Dendritic cell treated with granulocyte-macrophage colony-stimulating factor and Interleukin-4, amounts not matched to agents 40 ng/mL and 50 ng/mL, for 4 days (primary cell): ENCODE measurements at regions not wholly inside any gene's neighbourhood (a gene's known extent, or its start where the extent isn't known, plus 50 kb on each side); places are given as distances from the start of the nearest gene placed in this dataset.

ENCODE experiments used
- H3K27ac Mint-ChIP-seq: one replicate; pipeline ENCODE4 v1.8.0; 2022; ENCODE audit warnings: mild to moderate bottlenecking, mixed read lengths
- H3K27me3 Mint-ChIP-seq: one replicate; pipeline ENCODE4 v1.8.0; 2022; ENCODE audit warnings: mild to moderate bottlenecking, mixed read lengths
- H3K36me3 Mint-ChIP-seq: one replicate; pipeline ENCODE4 v1.8.0; 2022; ENCODE audit warnings: low read depth, mixed read lengths
- H3K4me1 Mint-ChIP-seq: one replicate; pipeline ENCODE4 v1.8.0; 2022; ENCODE audit warnings: low read depth, mixed read lengths
- H3K4me3 Mint-ChIP-seq: one replicate; pipeline ENCODE4 v1.8.0; 2022; ENCODE audit warnings: mild to moderate bottlenecking, moderate library complexity, mixed read lengths
- H3K9me3 Mint-ChIP-seq: one replicate; pipeline ENCODE4 v1.8.0; 2022; ENCODE audit warnings: mixed read lengths
- intact Hi-C: fragments of 100-400 bp; cut with micrococcal nuclease; formaldehyde crosslinking; loops from one replicate; pipeline ENCODE4 v1.15.0; 2022

- intact Hi-C loops: no loop called here
- H3K36me3 Mint-ChIP-seq: no peaks in the 10 kb centered on the region
- peaks cover 3% of the 10 kb centered on the region for H3K27me3 Mint-ChIP-seq
- no peak overlapping the region for H3K4me3 Mint-ChIP-seq
- H3K9me3 Mint-ChIP-seq: no peaks in the 10 kb centered on the region
- no peak overlapping the region for H3K27ac Mint-ChIP-seq
- no peaks in the 10 kb centered on the region for H3K4me1 Mint-ChIP-seq
Observed at GRCh38 chr2:119104414-119104813, 54.1 kb downstream of the C1QL2 start.

GRCh38 chr2:119102964-119103363 is 55.6 kb downstream of the C1QL2 start:
- Mint-ChIP-seq H3K4me1 (no peaks in the 10 kb centered on the region), H3K36me3 (no peaks in the 10 kb centered on the region), H3K4me3 (no peak overlapping the region), H3K27me3 (peaks cover 3% of the 10 kb centered on the region), H3K9me3 (peaks cover 2% of the 10 kb centered on the region), H3K27ac (no peak overlapping the region)
- intact Hi-C loops: no loop called here

GRCh38 chr2:119088416-119088815 is 70.1 kb downstream of the C1QL2 start:
- Mint-ChIP-seq H3K4me1 (no peaks in the 10 kb centered on the region), H3K9me3 (no peaks in the 10 kb centered on the region), H3K27ac (no peak overlapping the region), H3K36me3 (no peaks in the 10 kb centered on the region), H3K27me3 (peaks cover 3% of the 10 kb centered on the region), H3K4me3 (no peak overlapping the region)
- intact Hi-C loops: no loop called here

GRCh38 chr2:119086327-119086726 is 72.2 kb downstream of the C1QL2 start:
- H3K4me3 Mint-ChIP-seq: no peak overlapping the region
- no peaks in the 10 kb centered on the region for H3K4me1 Mint-ChIP-seq
- intact Hi-C loops: no loop called here
- H3K9me3 Mint-ChIP-seq: no peaks in the 10 kb centered on the region
- no peaks in the 10 kb centered on the region for H3K36me3 Mint-ChIP-seq
- H3K27ac Mint-ChIP-seq: no peak overlapping the region
- peaks cover 5% of the 10 kb centered on the region for H3K27me3 Mint-ChIP-seq

GRCh38 chr2:119085613-119086012 is 72.9 kb downstream of the C1QL2 start:
- Mint-ChIP-seq H3K4me3 (no peak overlapping the region), H3K4me1 (no peaks in the 10 kb centered on the region), H3K27ac (no peak overlapping the region), H3K27me3 (peaks cover 5% of the 10 kb centered on the region), H3K9me3 (no peaks in the 10 kb centered on the region), H3K36me3 (no peaks in the 10 kb centered on the region)
- intact Hi-C loops: no loop called here

GRCh38 chr2:119083416-119083815 is 75.1 kb downstream of the C1QL2 start:
- H3K27ac Mint-ChIP-seq: no peak overlapping the region
- no peaks in the 10 kb centered on the region for H3K9me3 Mint-ChIP-seq
- intact Hi-C loops: no loop called here
- peaks cover 10% of the 10 kb centered on the region for H3K27me3 Mint-ChIP-seq
- no peak overlapping the region for H3K4me3 Mint-ChIP-seq
- H3K36me3 Mint-ChIP-seq: no peaks in the 10 kb centered on the region
- no peaks in the 10 kb centered on the region for H3K4me1 Mint-ChIP-seq

- Mint-ChIP-seq H3K9me3 (no peaks in the 10 kb centered on the region), H3K36me3 (no peaks in the 10 kb centered on the region), H3K27me3 (peaks cover 10% of the 10 kb centered on the region), H3K4me3 (no peak overlapping the region), H3K4me1 (no peaks in the 10 kb centered on the region), H3K27ac (no peak overlapping the region)
- intact Hi-C loops: no loop called here
Observed at GRCh38 chr2:119082821-119083400, 75.6 kb downstream of the C1QL2 start.

- Mint-ChIP-seq H3K27me3 (peaks cover 15% of the 10 kb centered on the region), H3K9me3 (no peaks in the 10 kb centered on the region), H3K4me3 (no peak overlapping the region), H3K4me1 (no peaks in the 10 kb centered on the region), H3K27ac (no peak overlapping the region), H3K36me3 (no peaks in the 10 kb centered on the region)
- intact Hi-C loops: no loop called here
Observed at GRCh38 chr2:119078796-119079195, 79.8 kb downstream of the C1QL2 start.

GRCh38 chr2:119076713-119077112 is 81.8 kb downstream of the C1QL2 start:
- Mint-ChIP-seq H3K9me3 (no peaks in the 10 kb centered on the region), H3K36me3 (no peaks in the 10 kb centered on the region), H3K4me1 (no peaks in the 10 kb centered on the region), H3K4me3 (no peak overlapping the region), H3K27me3 (peaks cover 15% of the 10 kb centered on the region), H3K27ac (no peak overlapping the region)
- intact Hi-C loops: no loop called here

GRCh38 chr2:119073213-119073612 is 85.3 kb downstream of the C1QL2 start:
- H3K4me1 Mint-ChIP-seq: no peaks in the 10 kb centered on the region
- no peaks in the 10 kb centered on the region for H3K9me3 Mint-ChIP-seq
- intact Hi-C loops: no loop called here
- no peak overlapping the region for H3K4me3 Mint-ChIP-seq
- peaks cover 10% of the 10 kb centered on the region for H3K27me3 Mint-ChIP-seq
- no peaks in the 10 kb centered on the region for H3K36me3 Mint-ChIP-seq
- H3K27ac Mint-ChIP-seq: no peak overlapping the region

- intact Hi-C loops: no loop called here
- no peaks in the 10 kb centered on the region for H3K9me3 Mint-ChIP-seq
- H3K27me3 Mint-ChIP-seq: peaks cover 6% of the 10 kb centered on the region
- H3K36me3 Mint-ChIP-seq: no peaks in the 10 kb centered on the region
- H3K4me1 Mint-ChIP-seq: no peaks in the 10 kb centered on the region
- no peak overlapping the region for H3K4me3 Mint-ChIP-seq
- H3K27ac Mint-ChIP-seq: no peak overlapping the region
Observed at GRCh38 chr2:119071476-119071875, 87.1 kb downstream of the C1QL2 start.

- H3K9me3 Mint-ChIP-seq: no peaks in the 10 kb centered on the region
- no peaks in the 10 kb centered on the region for H3K4me1 Mint-ChIP-seq
- H3K36me3 Mint-ChIP-seq: no peaks in the 10 kb centered on the region
- H3K27ac Mint-ChIP-seq: no peak overlapping the region
- no peak overlapping the region for H3K4me3 Mint-ChIP-seq
- intact Hi-C loops: no loop called here
- peaks cover 2% of the 10 kb centered on the region for H3K27me3 Mint-ChIP-seq
Observed at GRCh38 chr2:119069781-119070180, 88.8 kb downstream of the C1QL2 start.

- intact Hi-C loops: no loop called here
Observed at GRCh38 chr2:119068154-119068725, 90.3 kb downstream of the C1QL2 start.

GRCh38 chr2:119066272-119066804 is 92.2 kb downstream of the C1QL2 start:
- Mint-ChIP-seq H3K4me3 (no peak overlapping the region), H3K27ac (no peak overlapping the region), H3K9me3 (no peaks in the 10 kb centered on the region), H3K36me3 (no peaks in the 10 kb centered on the region), H3K27me3 (peaks cover 2% of the 10 kb centered on the region), H3K4me1 (no peaks in the 10 kb centered on the region)
- intact Hi-C loops: no loop called here

More at GRCh38 chr2:119068154-119068725, 90.3 kb downstream of the C1QL2 start:
- H3K9me3 Mint-ChIP-seq: no peaks in the 10 kb centered on the region
- H3K27me3 Mint-ChIP-seq: peaks cover 1% of the 10 kb centered on the region
- H3K4me1 Mint-ChIP-seq: no peaks in the 10 kb centered on the region
- H3K27ac Mint-ChIP-seq: no peak overlapping the region
- no peak overlapping the region for H3K4me3 Mint-ChIP-seq
- no peaks in the 10 kb centered on the region for H3K36me3 Mint-ChIP-seq

- H3K27me3 Mint-ChIP-seq: peaks cover 5% of the 10 kb centered on the region
- no peaks in the 10 kb centered on the region for H3K9me3 Mint-ChIP-seq
- no peaks in the 10 kb centered on the region for H3K4me1 Mint-ChIP-seq
- no peaks in the 10 kb centered on the region for H3K36me3 Mint-ChIP-seq
- intact Hi-C loops: no loop called here
- no peak overlapping the region for H3K4me3 Mint-ChIP-seq
- no peak overlapping the region for H3K27ac Mint-ChIP-seq
Observed at GRCh38 chr2:119065146-119065545, 93.4 kb downstream of the C1QL2 start.
